GM12878 (cell line): ENCODE measurements at regions not wholly inside any gene's neighbourhood (a gene's known extent, or its start where the extent isn't known, plus 50 kb on each side); places are given as distances from the start of the nearest gene placed in this dataset.

Source experiments
- ATAC-seq: fragments of 200-7000 bp; cut with Tn5 transposase; 3 replicates; pipeline ENCODE4 v1.9.1; 2020; ENCODE audit warnings: mild to moderate bottlenecking, moderate library complexity
- BruUV-seq: library from RNA; stranded (reverse); fragments of 400-500 nt; replicated peaks from 2 replicates; lab custom pipeline; 2021; lab: Mats Ljungman, UMichigan
- CTCF ChIA-PET: fragments of 300-600 bp; sonication (Branson Sonifier 250); formaldehyde crosslinking; extraction: SDS; loops from one replicate; lab custom pipeline; 2021; ENCODE audit warnings: inconsistent platforms; lab: Yijun Ruan, JAX
- POLR2A ChIA-PET: fragments of 350-600 bp; formaldehyde crosslinking; extraction: SDS; loops from one replicate; lab custom pipeline; 2021; ENCODE audit warnings: inconsistent platforms; lab: Charles Lee
- RAD21 ChIA-PET: fragments of 300-600 bp; sonication (Branson Sonifier 250); formaldehyde crosslinking; loops from one replicate; lab custom pipeline; 2023; ENCODE audit warnings: antibody characterized with exemption; ENCODE audit not compliant: unreplicated experiment; lab: Charles Lee
- SMC1A ChIA-PET: fragments of 300-600 bp; sonication (Branson Sonifier 250); formaldehyde crosslinking; loops from one replicate; lab custom pipeline; 2023; ENCODE audit not compliant: unreplicated experiment, uncharacterized antibody; lab: Charles Lee
- DNase-seq: peaks from one replicate; pipeline ENCODE4 v3.0.0-alpha.2; 2011; ENCODE audit warnings: low read depth, low spot score
- FAIRE-seq: peaks from 3 replicates; lab custom pipeline; 2011; peaks lifted over from hg19 to GRCh38; lab: Jason Lieb, UNC
- H2AFZ ChIP-seq: 2 replicates; pipeline ENCODE4 v1.6.0; 2011; ENCODE audit warnings: low read depth, low read length, control low read depth; ENCODE audit not compliant: control insufficient read depth
- H3K27ac ChIP-seq: 2 replicates; pipeline ENCODE4 v1.5.1; 2011; ENCODE audit warnings: control low read depth; ENCODE audit not compliant: control insufficient read depth, insufficient read depth
- H3K27me3 ChIP-seq, 2 experiments: replicated peaks in 1 of 2; 2 replicates each; pipeline versions ENCODE4 v1.6.0 to v1.6.1; 2011; ENCODE audit warnings: low read length in 1 of 2; ENCODE audit not compliant: control insufficient read depth in 2 of 2, insufficient read depth in 2 of 2
- H3K36me3 ChIP-seq, 2 experiments: 2 replicates each; pipeline ENCODE4 v1.5.1; 2011; ENCODE audit warnings: low read length in 1 of 2; ENCODE audit not compliant: control insufficient read depth in 2 of 2, insufficient read depth in 2 of 2
- H3K4me1 ChIP-seq: 2 replicates; pipeline ENCODE4 v1.6.1; 2011; ENCODE audit warnings: mild to moderate bottlenecking, low read length, moderate library complexity, mixed read lengths; ENCODE audit not compliant: control insufficient read depth, insufficient read depth
- H3K4me2 ChIP-seq: 2 replicates; pipeline ENCODE4 v1.6.0; 2011; ENCODE audit warnings: control low read depth; ENCODE audit not compliant: control insufficient read depth, insufficient read depth
- H3K4me3 ChIP-seq: fragments of 200-600 bp; sonication (generic); 2 replicates; pipeline ENCODE4 v1.5.1; 2016
- H3K79me2 ChIP-seq: 2 replicates; pipeline ENCODE4 v1.6.0; 2011; ENCODE audit warnings: low read length; ENCODE audit not compliant: control insufficient read depth, insufficient read depth
- H3K9ac ChIP-seq: 2 replicates; pipeline ENCODE4 v1.8.0; 2011; ENCODE audit warnings: low read length, control low read depth, mixed read lengths; ENCODE audit not compliant: control insufficient read depth, insufficient read depth
- H3K9me3 ChIP-seq: replicated peaks from 3 replicates; pipeline ENCODE4 v1.5.1; 2011; ENCODE audit warnings: mild to moderate bottlenecking, low read length; ENCODE audit not compliant: control insufficient read depth, insufficient read depth
- H4K20me1 ChIP-seq: 2 replicates; pipeline ENCODE4 v1.6.0; 2011; ENCODE audit not compliant: control insufficient read depth, insufficient read depth
- BHLHE40 ChIP-seq, 2 experiments: fragments of 450-650 bp in 1 of 2; IDR thresholded peaks; 2 replicates each; pipeline ENCODE4 v1.6.1; 2011 to 2017; ENCODE audit warnings: low read depth in 2 of 2, borderline replicate concordance in 1 of 2, improper control_type of control experiment in 1 of 2, low read length in 1 of 2, mild to moderate bottlenecking in 1 of 2
- CREB1 ChIP-seq: IDR thresholded peaks from 2 replicates; pipeline ENCODE4 v1.6.1; 2012; ENCODE audit warnings: low read depth, mild to moderate bottlenecking, inconsistent platforms
- EED ChIP-seq: sonication (generic); IDR thresholded peaks from 2 replicates; pipeline ENCODE4 v1.6.1; 2016; ENCODE audit warnings: antibody characterized with exemption, low read depth
- SMC3 ChIP-seq: IDR thresholded peaks from 2 replicates; pipeline ENCODE4 v1.6.1; 2011; ENCODE audit warnings: low read length, improper control_type of control experiment, borderline replicate concordance
- ZBED1 ChIP-seq: IDR thresholded peaks from 2 replicates; pipeline ENCODE4 v1.6.1; 2016; ENCODE audit warnings: borderline replicate concordance
- WGBS: methylation state at CpG from one replicate; pipeline ENCODE4 v1.1.6; 2016; ENCODE audit warnings: low lambda C conversion rate; ENCODE audit not compliant: insufficient replicate concordance, insufficient coverage; ENCODE audit errors: missing lambda C conversion rate; 5-methylcytosine and 5-hydroxymethylcytosine counted together
- in situ Hi-C: fragments of 300-500 bp; cut with MboI; formaldehyde crosslinking; loops from 9 replicates; pipeline ENCODE4 v1.14.3; 2018; ENCODE audit warnings: mixed read lengths
- intact Hi-C: fragments of 100-400 bp; cut with micrococcal nuclease; formaldehyde crosslinking; loops from one replicate; pipeline ENCODE4 v1.14.2; 2022; ENCODE audit not compliant: unreplicated experiment
- TF ChIP-seq, protein P1 (sequence below): IDR thresholded peaks from 2 replicates; pipeline ENCODE4 v1.6.1; 2012; ENCODE audit warnings: mild to moderate bottlenecking, low read depth, low read length
- TF ChIP-seq, protein P2 (sequence below): fragments of 450-650 bp; IDR thresholded peaks from 2 replicates; pipeline ENCODE4 v1.6.1; 2018; ENCODE audit warnings: mild to moderate bottlenecking, low read depth, moderate library complexity; ENCODE audit not compliant: partially characterized antibody
- TF ChIP-seq, protein P3 (sequence below): fragments of 450-650 bp; IDR thresholded peaks from 2 replicates; pipeline ENCODE4 v1.6.1; 2018; ENCODE audit warnings: borderline replicate concordance, mild to moderate bottlenecking; ENCODE audit not compliant: partially characterized antibody

DNA sequence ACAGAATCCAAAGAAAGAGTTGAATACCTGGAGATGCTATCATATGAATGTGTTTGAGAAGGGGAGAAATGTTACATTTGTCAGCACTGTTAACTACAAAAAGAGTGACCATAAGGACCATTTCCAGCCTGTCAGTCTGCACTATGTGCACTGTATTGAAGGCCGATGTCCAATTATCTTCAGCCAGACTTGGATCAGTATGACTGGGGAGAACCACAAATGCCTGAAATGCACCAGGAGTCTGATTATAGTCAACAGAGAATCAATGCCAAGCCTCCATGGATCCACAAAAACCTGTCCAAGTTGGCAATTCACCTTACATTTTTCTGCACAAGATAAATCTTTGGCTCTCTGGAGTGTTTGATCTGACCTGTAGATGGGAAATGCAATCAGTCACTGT, 697.5 kb upstream of the SGCG start:
- ChIA-PET POLR2A (no interaction called here), RAD21 (no interaction called here), SMC1A (no interaction called here), CTCF (no interaction called here)
- no peak for ATAC-seq
- Histone ChIP-seq H3K36me3 (no peaks in the 10 kb centered on the region), H3K27me3 (no peaks in the 10 kb centered on the region), H3K9ac (no peak overlapping the region), H3K4me2 (no peak overlapping the region), H3K79me2 (no peaks in the 10 kb centered on the region), H2AFZ (no peak overlapping the region), H3K4me1 (no peaks in the 10 kb centered on the region), H3K27ac (no peak overlapping the region), H3K4me3 (no peak overlapping the region), H4K20me1 (no peaks in the 10 kb centered on the region), H3K9me3 (no peaks in the 10 kb centered on the region)
- intact Hi-C loops, result no loop called here
- in situ Hi-C loops, result no loop called here
- DNase-seq, result no peak
- TF ChIP-seq ZBED1 (no peak), CREB1 (no peak), EED (no peak), SMC3 (no peak), BHLHE40 (IDR thresholded peaks at IDR 0.05; ENCODE audit: borderline replicate concordance in 1 of 2, low read depth in 2 of 2, low read length in 1 of 2) (no peak)
- TF ChIP-seq, protein P1, sequence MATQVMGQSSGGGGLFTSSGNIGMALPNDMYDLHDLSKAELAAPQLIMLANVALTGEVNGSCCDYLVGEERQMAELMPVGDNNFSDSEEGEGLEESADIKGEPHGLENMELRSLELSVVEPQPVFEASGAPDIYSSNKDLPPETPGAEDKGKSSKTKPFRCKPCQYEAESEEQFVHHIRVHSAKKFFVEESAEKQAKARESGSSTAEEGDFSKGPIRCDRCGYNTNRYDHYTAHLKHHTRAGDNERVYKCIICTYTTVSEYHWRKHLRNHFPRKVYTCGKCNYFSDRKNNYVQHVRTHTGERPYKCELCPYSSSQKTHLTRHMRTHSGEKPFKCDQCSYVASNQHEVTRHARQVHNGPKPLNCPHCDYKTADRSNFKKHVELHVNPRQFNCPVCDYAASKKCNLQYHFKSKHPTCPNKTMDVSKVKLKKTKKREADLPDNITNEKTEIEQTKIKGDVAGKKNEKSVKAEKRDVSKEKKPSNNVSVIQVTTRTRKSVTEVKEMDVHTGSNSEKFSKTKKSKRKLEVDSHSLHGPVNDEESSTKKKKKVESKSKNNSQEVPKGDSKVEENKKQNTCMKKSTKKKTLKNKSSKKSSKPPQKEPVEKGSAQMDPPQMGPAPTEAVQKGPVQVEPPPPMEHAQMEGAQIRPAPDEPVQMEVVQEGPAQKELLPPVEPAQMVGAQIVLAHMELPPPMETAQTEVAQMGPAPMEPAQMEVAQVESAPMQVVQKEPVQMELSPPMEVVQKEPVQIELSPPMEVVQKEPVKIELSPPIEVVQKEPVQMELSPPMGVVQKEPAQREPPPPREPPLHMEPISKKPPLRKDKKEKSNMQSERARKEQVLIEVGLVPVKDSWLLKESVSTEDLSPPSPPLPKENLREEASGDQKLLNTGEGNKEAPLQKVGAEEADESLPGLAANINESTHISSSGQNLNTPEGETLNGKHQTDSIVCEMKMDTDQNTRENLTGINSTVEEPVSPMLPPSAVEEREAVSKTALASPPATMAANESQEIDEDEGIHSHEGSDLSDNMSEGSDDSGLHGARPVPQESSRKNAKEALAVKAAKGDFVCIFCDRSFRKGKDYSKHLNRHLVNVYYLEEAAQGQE, result no peak
- TF ChIP-seq, protein P2, sequence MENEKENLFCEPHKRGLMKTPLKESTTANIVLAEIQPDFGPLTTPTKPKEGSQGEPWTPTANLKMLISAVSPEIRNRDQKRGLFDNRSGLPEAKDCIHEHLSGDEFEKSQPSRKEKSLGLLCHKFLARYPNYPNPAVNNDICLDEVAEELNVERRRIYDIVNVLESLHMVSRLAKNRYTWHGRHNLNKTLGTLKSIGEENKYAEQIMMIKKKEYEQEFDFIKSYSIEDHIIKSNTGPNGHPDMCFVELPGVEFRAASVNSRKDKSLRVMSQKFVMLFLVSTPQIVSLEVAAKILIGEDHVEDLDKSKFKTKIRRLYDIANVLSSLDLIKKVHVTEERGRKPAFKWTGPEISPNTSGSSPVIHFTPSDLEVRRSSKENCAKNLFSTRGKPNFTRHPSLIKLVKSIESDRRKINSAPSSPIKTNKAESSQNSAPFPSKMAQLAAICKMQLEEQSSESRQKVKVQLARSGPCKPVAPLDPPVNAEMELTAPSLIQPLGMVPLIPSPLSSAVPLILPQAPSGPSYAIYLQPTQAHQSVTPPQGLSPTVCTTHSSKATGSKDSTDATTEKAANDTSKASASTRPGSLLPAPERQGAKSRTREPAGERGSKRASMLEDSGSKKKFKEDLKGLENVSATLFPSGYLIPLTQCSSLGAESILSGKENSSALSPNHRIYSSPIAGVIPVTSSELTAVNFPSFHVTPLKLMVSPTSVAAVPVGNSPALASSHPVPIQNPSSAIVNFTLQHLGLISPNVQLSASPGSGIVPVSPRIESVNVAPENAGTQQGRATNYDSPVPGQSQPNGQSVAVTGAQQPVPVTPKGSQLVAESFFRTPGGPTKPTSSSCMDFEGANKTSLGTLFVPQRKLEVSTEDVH, result no peak
- TF ChIP-seq, protein P3, sequence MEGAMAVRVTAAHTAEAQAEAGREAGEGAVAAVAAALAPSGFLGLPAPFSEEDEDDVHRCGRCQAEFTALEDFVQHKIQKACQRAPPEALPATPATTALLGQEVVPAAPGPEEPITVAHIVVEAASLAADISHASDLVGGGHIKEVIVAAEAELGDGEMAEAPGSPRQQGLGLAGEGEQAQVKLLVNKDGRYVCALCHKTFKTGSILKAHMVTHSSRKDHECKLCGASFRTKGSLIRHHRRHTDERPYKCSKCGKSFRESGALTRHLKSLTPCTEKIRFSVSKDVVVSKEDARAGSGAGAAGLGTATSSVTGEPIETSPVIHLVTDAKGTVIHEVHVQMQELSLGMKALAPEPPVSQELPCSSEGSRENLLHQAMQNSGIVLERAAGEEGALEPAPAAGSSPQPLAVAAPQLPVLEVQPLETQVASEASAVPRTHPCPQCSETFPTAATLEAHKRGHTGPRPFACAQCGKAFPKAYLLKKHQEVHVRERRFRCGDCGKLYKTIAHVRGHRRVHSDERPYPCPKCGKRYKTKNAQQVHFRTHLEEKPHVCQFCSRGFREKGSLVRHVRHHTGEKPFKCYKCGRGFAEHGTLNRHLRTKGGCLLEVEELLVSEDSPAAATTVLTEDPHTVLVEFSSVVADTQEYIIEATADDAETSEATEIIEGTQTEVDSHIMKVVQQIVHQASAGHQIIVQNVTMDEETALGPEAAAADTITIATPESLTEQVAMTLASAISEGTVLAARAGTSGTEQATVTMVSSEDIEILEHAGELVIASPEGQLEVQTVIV, result no peak
- BruUV-seq, result no TSS peak
- 55% methylated on average over 1 of the region's 1 CpG for WGBS
- no peak for FAIRE-seq
